HEK293 (cell line): ENCODE measurements at regions not wholly inside any gene's neighbourhood (a gene's known extent, or its start where the extent isn't known, plus 50 kb on each side); places are given as distances from the start of the nearest gene placed in this dataset.

Source experiments
- ZNF26 ChIP-seq: fragments of 450-650 bp; formaldehyde crosslinking; IDR thresholded peaks from 2 replicates; pipeline ENCODE4 v1.5.1; 2016; ENCODE audit warnings: missing biosample characterization, missing genetic modification characterization
- ZNF449 ChIP-seq: fragments of 450-650 bp; formaldehyde crosslinking; IDR thresholded peaks from 2 replicates; pipeline ENCODE4 v1.5.1; 2017; ENCODE audit warnings: missing biosample characterization, mild to moderate bottlenecking, missing genetic modification characterization, moderate library complexity

- TF ChIP-seq ZNF449 (tag by site-specific recombination) (no peak), ZNF26 (tag by site-specific recombination) (no peak)
Observed at GRCh38 chr5:39697881-39698280, 273.1 kb upstream of the DAB2 start.
